Trophoblast cell (in vitro differentiated cells and primary cell): ENCODE measurements at regions not wholly inside any gene's neighbourhood (a gene's known extent, or its start where the extent isn't known, plus 50 kb on each side); places are given as distances from the start of the nearest gene placed in this dataset.
A peak's percentile ranks its signal among the peaks of the same experiment; 100 is the strongest.

Experiments
- DNase-seq, 2 donors: peaks; one replicate each; pipeline ENCODE4 v3.0.0-alpha.2; 2016
- H2AFZ ChIP-seq: 2 replicates; pipeline ENCODE4 v1.6.1; 2013; ENCODE audit warnings: low read length, moderate library complexity, mild to moderate bottlenecking; ENCODE audit not compliant: insufficient read depth, poor library complexity
- H2AK5ac ChIP-seq: 2 replicates; pipeline ENCODE4 v1.6.1; 2013; ENCODE audit warnings: mild to moderate bottlenecking, low read length
- H2BK120ac ChIP-seq: 2 replicates; pipeline ENCODE4 v1.6.1; 2013; ENCODE audit warnings: low read length, mild to moderate bottlenecking, moderate library complexity; ENCODE audit not compliant: insufficient read depth, poor library complexity
- H2BK12ac ChIP-seq: 2 replicates; pipeline ENCODE4 v1.6.1; 2013; ENCODE audit warnings: mild to moderate bottlenecking, low read length, moderate library complexity
- H2BK5ac ChIP-seq: 2 replicates; pipeline ENCODE4 v1.6.1; 2013; ENCODE audit warnings: low read length, low read depth, moderate library complexity, mild to moderate bottlenecking; ENCODE audit not compliant: poor library complexity
- H3K14ac ChIP-seq: 2 replicates; pipeline ENCODE4 v1.6.1; 2013; ENCODE audit warnings: mild to moderate bottlenecking, low read length
- H3K18ac ChIP-seq: 2 replicates; pipeline ENCODE4 v1.6.1; 2013; ENCODE audit warnings: mild to moderate bottlenecking, low read length
- H3K23ac ChIP-seq: 2 replicates; pipeline ENCODE4 v1.6.1; 2013; ENCODE audit warnings: low read length
- H3K27ac ChIP-seq: 2 replicates; pipeline ENCODE4 v1.5.1; 2013; ENCODE audit warnings: low read depth, mild to moderate bottlenecking, inconsistent platforms, low read length, moderate library complexity
- H3K27me3 ChIP-seq: 2 replicates; pipeline ENCODE4 v1.6.1; 2013; ENCODE audit warnings: inconsistent platforms, mild to moderate bottlenecking, low read length, moderate library complexity; ENCODE audit not compliant: insufficient read depth
- H3K36me3 ChIP-seq, 2 experiments: 1 replicate in 1 of 2; 2 replicates in 1 of 2; pipeline ENCODE4 v1.6.1; 2013; ENCODE audit warnings: low read length in 2 of 2, mild to moderate bottlenecking in 2 of 2, moderate library complexity in 1 of 2; ENCODE audit not compliant: insufficient read depth in 2 of 2, control insufficient read depth in 1 of 2
- H3K4ac ChIP-seq: 2 replicates; pipeline ENCODE4 v1.6.1; 2013; ENCODE audit warnings: low read depth, mild to moderate bottlenecking, low read length, moderate library complexity
- H3K4me1 ChIP-seq, 2 experiments: 1 replicate in 1 of 2; 2 replicates in 1 of 2; pipeline ENCODE4 v1.6.1; 2013; ENCODE audit warnings: low read length in 2 of 2, mild to moderate bottlenecking in 2 of 2, moderate library complexity in 1 of 2; ENCODE audit not compliant: insufficient read depth in 2 of 2, control insufficient read depth in 1 of 2
- H3K4me2 ChIP-seq: 2 replicates; pipeline ENCODE4 v1.6.1; 2013; ENCODE audit warnings: inconsistent platforms, mild to moderate bottlenecking, low read length, moderate library complexity
- H3K4me3 ChIP-seq: 2 replicates; pipeline ENCODE4 v1.5.1; 2013; ENCODE audit warnings: mild to moderate bottlenecking, low read depth, low read length, inconsistent platforms
- H3K79me1 ChIP-seq: one replicate; pipeline ENCODE4 v1.6.1; 2013; ENCODE audit warnings: low read length
- H3K79me2 ChIP-seq: 2 replicates; pipeline ENCODE4 v1.6.1; 2013; ENCODE audit warnings: low read length, mild to moderate bottlenecking; ENCODE audit not compliant: control insufficient read depth, insufficient read depth, poor library complexity
- H3K9ac ChIP-seq: 2 replicates; pipeline ENCODE4 v1.6.1; 2013; ENCODE audit warnings: mild to moderate bottlenecking, low read length
- H3K9me3 ChIP-seq: 2 replicates; pipeline ENCODE4 v1.6.1; 2013; ENCODE audit warnings: low read depth, mild to moderate bottlenecking, control low read depth, inconsistent platforms, low read length; ENCODE audit not compliant: insufficient read depth
- H4K12ac ChIP-seq: 2 replicates; pipeline ENCODE4 v1.6.1; 2013; ENCODE audit warnings: low read depth, mild to moderate bottlenecking, low read length, moderate library complexity
- H4K8ac ChIP-seq: 2 replicates; pipeline ENCODE4 v1.6.1; 2013; ENCODE audit warnings: low read depth, mild to moderate bottlenecking, low read length, moderate library complexity
- H4K91ac ChIP-seq: one replicate; pipeline ENCODE4 v1.6.1; 2013; ENCODE audit warnings: low read depth, mild to moderate bottlenecking, low read length, moderate library complexity
- WGBS: extraction: QIAGEN DNeasy Blood & Tissue Kit; methylation state at CpG from one replicate; pipeline ENCODE4 v1.1.7; 2013; ENCODE audit warnings: missing lambda C conversion rate; ENCODE audit not compliant: insufficient read length, insufficient coverage; ENCODE audit errors: extremely low coverage; 5-methylcytosine and 5-hydroxymethylcytosine counted together

- no peak overlapping the region for H2BK12ac ChIP-seq
- whole genome bisulfite sequencing, result no CpG with 5 or more reads among the region's 4 CpGs
- no peaks in the 10 kb centered on the region for H3K79me2 ChIP-seq
- H3K18ac ChIP-seq, result no peak overlapping the region
- no peak overlapping the region for H3K4me2 ChIP-seq
- H3K4me3 ChIP-seq, result no peak overlapping the region
- no peak for DNase-seq
- H3K36me3 ChIP-seq, result peaks cover 0 to 2% of the 10 kb centered on the region in 2 experiments
- H3K27me3 ChIP-seq, result no peaks in the 10 kb centered on the region
- no peak overlapping the region for H3K9ac ChIP-seq
- H4K91ac ChIP-seq, result no peak overlapping the region
- H4K12ac ChIP-seq, result no peak overlapping the region
- no peak overlapping the region for H4K8ac ChIP-seq
- H3K79me1 ChIP-seq, result peaks cover 8% of the 10 kb centered on the region
- H3K4ac ChIP-seq, result no peak overlapping the region
- H3K23ac ChIP-seq, result no peak overlapping the region
- no peak overlapping the region for H2BK120ac ChIP-seq
- no peak overlapping the region for H3K27ac ChIP-seq
- no peak overlapping the region for H3K14ac ChIP-seq
- H2BK5ac ChIP-seq, result no peak overlapping the region
- H3K9me3 ChIP-seq, result no peaks in the 10 kb centered on the region
- H2AK5ac ChIP-seq, result no peak overlapping the region
- H2AFZ ChIP-seq, result no peak overlapping the region
- peaks cover 7 to 9% of the 10 kb centered on the region in 2 experiments for H3K4me1 ChIP-seq
Observed at GRCh38 chr2:224141304-224141703, 102.2 kb upstream of the SERPINE2 start.

- no peak for DNase-seq
- H2AK5ac ChIP-seq, result no peak overlapping the region
- no peak overlapping the region for H2BK12ac ChIP-seq
- no peak overlapping the region for H2BK120ac ChIP-seq
- H3K27me3 ChIP-seq, result no peaks in the 10 kb centered on the region
- no CpG with 5 or more reads among the region's 1 CpG for WGBS
- H3K9ac ChIP-seq, result no peak overlapping the region
- H4K8ac ChIP-seq, result no peak overlapping the region
- no peak overlapping the region for H2AFZ ChIP-seq
- H3K14ac ChIP-seq, result no peak overlapping the region
- H3K4ac ChIP-seq, result no peak overlapping the region
- H3K23ac ChIP-seq, result no peak overlapping the region
- H3K9me3 ChIP-seq, result no peaks in the 10 kb centered on the region
- H3K4me1 ChIP-seq, result peaks cover 5 to 9% of the 10 kb centered on the region in 2 experiments
- H4K12ac ChIP-seq, result no peak overlapping the region
- H3K36me3 ChIP-seq, result peaks cover 0 to 2% of the 10 kb centered on the region in 2 experiments
- no peak overlapping the region for H4K91ac ChIP-seq
- H3K18ac ChIP-seq, result no peak overlapping the region
- H3K27ac ChIP-seq, result no peak overlapping the region
- H3K4me2 ChIP-seq, result no peak overlapping the region
- H3K79me1 ChIP-seq, result peaks cover 1% of the 10 kb centered on the region
- H2BK5ac ChIP-seq, result no peak overlapping the region
- H3K4me3 ChIP-seq, result no peak overlapping the region
- H3K79me2 ChIP-seq, result no peaks in the 10 kb centered on the region
Observed at GRCh38 chr2:224137208-224137607, 98.1 kb upstream of the SERPINE2 start.

- Histone ChIP-seq H3K14ac (no peak overlapping the region), H3K4ac (no peak overlapping the region), H4K12ac (no peak overlapping the region), H3K27ac (peak overlapping the region; percentile 7), H3K79me1 (peaks cover 1% of the 10 kb centered on the region), H3K23ac (no peak overlapping the region), H2BK5ac (no peak overlapping the region), H3K4me2 (no peak overlapping the region), H4K91ac (no peak overlapping the region), H2AK5ac (no peak overlapping the region), H3K27me3 (no peaks in the 10 kb centered on the region), H4K8ac (no peak overlapping the region), H2AFZ (no peak overlapping the region), H3K18ac (no peak overlapping the region), H3K9me3 (no peaks in the 10 kb centered on the region), H3K36me3 (peaks cover 0 to 2% of the 10 kb centered on the region in 2 experiments), H3K4me3 (no peak overlapping the region), H2BK12ac (no peak overlapping the region), H3K4me1 (peaks cover 2 to 9% of the 10 kb centered on the region in 2 experiments), H3K79me2 (no peaks in the 10 kb centered on the region), H3K9ac (no peak overlapping the region), H2BK120ac (no peak overlapping the region)
- WGBS, result no CpG with 5 or more reads among the region's 4 CpGs
- DNase-seq, result peak; percentile 48 to 67
Observed at GRCh38 chr2:224136396-224136795, 97.3 kb upstream of the SERPINE2 start.

GRCh38 chr2:224135881-224136280, 96.8 kb upstream of the SERPINE2 start:
- H2AFZ ChIP-seq, result no peak overlapping the region
- no peak overlapping the region for H4K12ac ChIP-seq
- no peak overlapping the region for H3K4me3 ChIP-seq
- no peak overlapping the region for H2BK12ac ChIP-seq
- H2AK5ac ChIP-seq, result no peak overlapping the region
- H2BK120ac ChIP-seq, result no peak overlapping the region
- H4K8ac ChIP-seq, result no peak overlapping the region
- H2BK5ac ChIP-seq, result no peak overlapping the region
- H3K23ac ChIP-seq, result no peak overlapping the region
- no peak overlapping the region for H3K27ac ChIP-seq
- WGBS, result no CpG with 5 or more reads among the region's 5 CpGs
- H3K4me1 ChIP-seq, result peaks cover 2 to 9% of the 10 kb centered on the region in 2 experiments
- H3K79me2 ChIP-seq, result no peaks in the 10 kb centered on the region
- peaks cover 0 to 2% of the 10 kb centered on the region in 2 experiments for H3K36me3 ChIP-seq
- H3K27me3 ChIP-seq, result no peaks in the 10 kb centered on the region
- H3K9me3 ChIP-seq, result no peaks in the 10 kb centered on the region
- H4K91ac ChIP-seq, result no peak overlapping the region
- H3K79me1 ChIP-seq, result peaks cover 1% of the 10 kb centered on the region
- H3K18ac ChIP-seq, result no peak overlapping the region
- H3K9ac ChIP-seq, result no peak overlapping the region
- H3K14ac ChIP-seq, result no peak overlapping the region
- H3K4ac ChIP-seq, result no peak overlapping the region
- H3K4me2 ChIP-seq, result no peak overlapping the region
- peak; percentile 67 to 92 for DNase-seq
